OCI-LY1 (cell line): ENCODE measurements at regions not wholly inside any gene's neighbourhood (a gene's known extent, or its start where the extent isn't known, plus 50 kb on each side); places are given as distances from the start of the nearest gene placed in this dataset.

Experiments
- H2AFZ ChIP-seq: fragments of 200-600 bp; sonication (generic), shearing (Covaris generic); 2 replicates; pipeline ENCODE4 v1.6.0; 2014; ENCODE audit warnings: antibody characterized with exemption, mild to moderate bottlenecking, low read length
- H3F3A ChIP-seq: fragments of 200-600 bp; sonication (generic), shearing (Covaris generic); 2 replicates; pipeline ENCODE4 v1.6.0; 2014; ENCODE audit warnings: mild to moderate bottlenecking, antibody characterized with exemption, low read length, moderate library complexity; ENCODE audit not compliant: insufficient read depth
- H3K27ac ChIP-seq: fragments of 200-600 bp; sonication (generic); 2 replicates; pipeline ENCODE4 v1.5.1; 2014; ENCODE audit warnings: low read length, mixed run types, mild to moderate bottlenecking, low read depth; ENCODE audit not compliant: poor library complexity, severe bottlenecking
- H3K27me3 ChIP-seq: fragments of 200-600 bp; sonication (generic); 2 replicates; pipeline ENCODE4 v1.6.0; 2014; ENCODE audit warnings: antibody characterized with exemption, mild to moderate bottlenecking, low read length, moderate library complexity; ENCODE audit not compliant: insufficient read depth
- H3K36me3 ChIP-seq: fragments of 200-600 bp; sonication (generic); 2 replicates; pipeline ENCODE4 v1.6.1; 2014; ENCODE audit warnings: mild to moderate bottlenecking, antibody characterized with exemption, low read length, moderate library complexity, mixed read lengths; ENCODE audit not compliant: insufficient read depth
- H3K4me1 ChIP-seq: fragments of 200-600 bp; sonication (generic); 2 replicates; pipeline ENCODE4 v1.5.1; 2014; ENCODE audit warnings: mild to moderate bottlenecking, low read length, moderate library complexity; ENCODE audit not compliant: insufficient read depth, severe bottlenecking
- H3K4me2 ChIP-seq: fragments of 200-600 bp; sonication (generic), shearing (Covaris generic); 2 replicates; pipeline ENCODE4 v1.6.1; 2014; ENCODE audit warnings: low read length
- H3K4me3 ChIP-seq: fragments of 200-600 bp; sonication (generic); 2 replicates; pipeline ENCODE4 v1.5.1; 2014; ENCODE audit warnings: low read length, low read depth, mild to moderate bottlenecking, mixed read lengths; ENCODE audit not compliant: poor library complexity, severe bottlenecking
- H3K79me2 ChIP-seq: fragments of 200-600 bp; shearing (Covaris generic); 2 replicates; pipeline ENCODE4 v1.6.1; 2016; ENCODE audit warnings: mixed run types, low read length, mixed read lengths; ENCODE audit not compliant: insufficient read depth
- H3K9ac ChIP-seq: fragments of 200-600 bp; sonication (generic), shearing (Covaris generic); 2 replicates; pipeline ENCODE4 v1.6.1; 2014; ENCODE audit warnings: mild to moderate bottlenecking, low read length, mixed read lengths
- H3K9me2 ChIP-seq: fragments of 200-600 bp; sonication (generic), shearing (Covaris generic); 2 replicates; pipeline ENCODE4 v1.6.1; 2014; ENCODE audit warnings: low read depth, mild to moderate bottlenecking, low read length, mixed read lengths
- H3K9me3 ChIP-seq: fragments of 200-600 bp; shearing (Covaris generic); 2 replicates; pipeline ENCODE4 v1.6.1; 2014; ENCODE audit warnings: low read length, mixed read lengths
- H4K20me1 ChIP-seq: fragments of 200-600 bp; sonication (generic), shearing (Covaris generic); 2 replicates; pipeline ENCODE4 v1.6.0; 2016; ENCODE audit warnings: mild to moderate bottlenecking, low read length; ENCODE audit not compliant: insufficient read depth
- CTCF ChIP-seq: fragments of 200-600 bp; sonication (generic), shearing (Covaris generic); IDR thresholded peaks from 2 replicates; pipeline ENCODE4 v1.5.1; 2017; ENCODE audit warnings: mild to moderate bottlenecking, antibody characterized with exemption, low read length, moderate library complexity, mixed read lengths
- EZH2 ChIP-seq: fragments of 200-600 bp; sonication (generic), shearing (Covaris generic); IDR thresholded peaks from 2 replicates; pipeline ENCODE4 v1.8.0; 2017; ENCODE audit warnings: borderline replicate concordance, mixed run types, mild to moderate bottlenecking, antibody characterized with exemption, low read length, moderate library complexity, mixed read lengths

- Histone ChIP-seq H3K9ac (no peak overlapping the region), H3K9me3 (no peaks in the 10 kb centered on the region), H3F3A (no peaks in the 10 kb centered on the region), H2AFZ (no peak overlapping the region), H3K27ac (no peak overlapping the region), H3K27me3 (no peaks in the 10 kb centered on the region), H3K4me3 (no peak overlapping the region), H3K36me3 (no peaks in the 10 kb centered on the region), H3K79me2 (no peaks in the 10 kb centered on the region), H3K4me2 (no peak overlapping the region), H4K20me1 (no peaks in the 10 kb centered on the region), H3K9me2 (no peaks in the 10 kb centered on the region), H3K4me1 (no peaks in the 10 kb centered on the region)
- TF ChIP-seq CTCF (no peak), EZH2 (no peak)
These were observed 365.6 kb downstream of the TAF11L14 start for GRCh38 chr5:17999858-18000257.

GRCh38 chr5:18000744-18001143 lies 366.5 kb downstream of the TAF11L14 start:
- Histone ChIP-seq H3K36me3 (no peaks in the 10 kb centered on the region), H3K4me1 (no peaks in the 10 kb centered on the region), H3K9me3 (no peaks in the 10 kb centered on the region), H3K4me3 (no peak overlapping the region), H3K4me2 (no peak overlapping the region), H4K20me1 (no peaks in the 10 kb centered on the region), H3K27me3 (no peaks in the 10 kb centered on the region), H3K9ac (no peak overlapping the region), H3F3A (no peaks in the 10 kb centered on the region), H3K9me2 (no peaks in the 10 kb centered on the region), H2AFZ (no peak overlapping the region), H3K79me2 (no peaks in the 10 kb centered on the region), H3K27ac (no peak overlapping the region)
- TF ChIP-seq CTCF (no peak), EZH2 (no peak)

GRCh38 chr5:18003312-18003711 lies 369.1 kb downstream of the TAF11L14 start:
- no peaks in the 10 kb centered on the region for H3K9me3 ChIP-seq
- no peaks in the 10 kb centered on the region for H4K20me1 ChIP-seq

More at GRCh38 chr5:18003312-18003711, 369.1 kb downstream of the TAF11L14 start:
- H3K79me2 ChIP-seq, result no peaks in the 10 kb centered on the region
- H3K4me3 ChIP-seq, result no peak overlapping the region
- H3F3A ChIP-seq, result no peaks in the 10 kb centered on the region
- no peaks in the 10 kb centered on the region for H3K36me3 ChIP-seq
- no peak overlapping the region for H3K27ac ChIP-seq
- no peaks in the 10 kb centered on the region for H3K4me1 ChIP-seq
- H3K9ac ChIP-seq, result no peak overlapping the region
- no peak for TF ChIP-seq EZH2
- TF ChIP-seq CTCF, result no peak
- H3K27me3 ChIP-seq, result no peaks in the 10 kb centered on the region
- H2AFZ ChIP-seq, result no peak overlapping the region
- H3K4me2 ChIP-seq, result no peak overlapping the region
- H3K9me2 ChIP-seq, result no peaks in the 10 kb centered on the region
